22Rv1 (cell line): ENCODE measurements at regions not wholly inside any gene's neighbourhood (a gene's known extent, or its start where the extent isn't known, plus 50 kb on each side); places are given as distances from the start of the nearest gene placed in this dataset.

Source experiments
- ZFX ChIP-seq: fragments of 450-650 bp; IDR thresholded peaks from 2 replicates; pipeline ENCODE4 v1.6.1; 2017; ENCODE audit warnings: antibody characterized with exemption, borderline replicate concordance
- TF ChIP-seq, protein P1 (sequence below): fragments of 450-650 bp; IDR thresholded peaks from 2 replicates; pipeline ENCODE4 v1.5.1; 2017; ENCODE audit warnings: mild to moderate bottlenecking

DNA sequence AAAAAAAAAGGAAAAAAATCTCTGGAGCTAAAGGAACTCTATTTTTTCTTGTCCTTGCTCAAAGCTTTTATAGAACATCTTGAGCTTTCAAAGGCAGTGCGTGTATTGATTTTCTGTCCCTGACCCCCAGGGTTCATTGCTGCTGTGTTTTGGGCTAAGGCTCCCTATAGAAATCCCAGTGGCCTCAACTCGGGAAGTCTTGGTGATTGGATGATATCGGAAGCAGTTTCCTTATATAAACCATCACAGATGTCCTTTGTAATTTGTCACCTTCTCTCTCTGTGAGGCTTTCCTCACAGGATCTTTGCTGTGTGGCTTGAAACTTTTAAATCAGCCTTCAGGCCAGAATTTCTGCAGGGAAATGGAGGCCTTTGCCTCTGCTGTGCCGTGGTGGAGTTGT lies 397.7 kb downstream of the RPS6KC1 start:
- TF ChIP-seq, protein P1, sequence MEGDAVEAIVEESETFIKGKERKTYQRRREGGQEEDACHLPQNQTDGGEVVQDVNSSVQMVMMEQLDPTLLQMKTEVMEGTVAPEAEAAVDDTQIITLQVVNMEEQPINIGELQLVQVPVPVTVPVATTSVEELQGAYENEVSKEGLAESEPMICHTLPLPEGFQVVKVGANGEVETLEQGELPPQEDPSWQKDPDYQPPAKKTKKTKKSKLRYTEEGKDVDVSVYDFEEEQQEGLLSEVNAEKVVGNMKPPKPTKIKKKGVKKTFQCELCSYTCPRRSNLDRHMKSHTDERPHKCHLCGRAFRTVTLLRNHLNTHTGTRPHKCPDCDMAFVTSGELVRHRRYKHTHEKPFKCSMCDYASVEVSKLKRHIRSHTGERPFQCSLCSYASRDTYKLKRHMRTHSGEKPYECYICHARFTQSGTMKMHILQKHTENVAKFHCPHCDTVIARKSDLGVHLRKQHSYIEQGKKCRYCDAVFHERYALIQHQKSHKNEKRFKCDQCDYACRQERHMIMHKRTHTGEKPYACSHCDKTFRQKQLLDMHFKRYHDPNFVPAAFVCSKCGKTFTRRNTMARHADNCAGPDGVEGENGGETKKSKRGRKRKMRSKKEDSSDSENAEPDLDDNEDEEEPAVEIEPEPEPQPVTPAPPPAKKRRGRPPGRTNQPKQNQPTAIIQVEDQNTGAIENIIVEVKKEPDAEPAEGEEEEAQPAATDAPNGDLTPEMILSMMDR = no peak
- no peak for TF ChIP-seq ZFX
